ENCODE measurements at regions not wholly inside any gene's neighbourhood (a gene's known extent, or its start where the extent isn't known, plus 50 kb on each side); places are given as distances from the start of the nearest gene placed in this dataset.

GRCh38 chr17:83151442-83152226 lies 72.2 kb downstream of the METRNL start:
- H3K27me3 Mint-ChIP-seq (ENCODE audit: low read depth, poor library complexity): peaks cover 19% of the 10 kb centered on the region
- peak overlapping the region; percentile 62 for H3K4me3 Mint-ChIP-seq
- peaks cover 50% of the 10 kb centered on the region for H3K4me1 Mint-ChIP-seq
- TF ChIP-seq, protein P1, sequence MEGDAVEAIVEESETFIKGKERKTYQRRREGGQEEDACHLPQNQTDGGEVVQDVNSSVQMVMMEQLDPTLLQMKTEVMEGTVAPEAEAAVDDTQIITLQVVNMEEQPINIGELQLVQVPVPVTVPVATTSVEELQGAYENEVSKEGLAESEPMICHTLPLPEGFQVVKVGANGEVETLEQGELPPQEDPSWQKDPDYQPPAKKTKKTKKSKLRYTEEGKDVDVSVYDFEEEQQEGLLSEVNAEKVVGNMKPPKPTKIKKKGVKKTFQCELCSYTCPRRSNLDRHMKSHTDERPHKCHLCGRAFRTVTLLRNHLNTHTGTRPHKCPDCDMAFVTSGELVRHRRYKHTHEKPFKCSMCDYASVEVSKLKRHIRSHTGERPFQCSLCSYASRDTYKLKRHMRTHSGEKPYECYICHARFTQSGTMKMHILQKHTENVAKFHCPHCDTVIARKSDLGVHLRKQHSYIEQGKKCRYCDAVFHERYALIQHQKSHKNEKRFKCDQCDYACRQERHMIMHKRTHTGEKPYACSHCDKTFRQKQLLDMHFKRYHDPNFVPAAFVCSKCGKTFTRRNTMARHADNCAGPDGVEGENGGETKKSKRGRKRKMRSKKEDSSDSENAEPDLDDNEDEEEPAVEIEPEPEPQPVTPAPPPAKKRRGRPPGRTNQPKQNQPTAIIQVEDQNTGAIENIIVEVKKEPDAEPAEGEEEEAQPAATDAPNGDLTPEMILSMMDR (IDR thresholded peaks at IDR 0.05): no peak
- no peak for DNase-seq
- peaks cover 3% of the 10 kb centered on the region for H3K9me3 Mint-ChIP-seq
- H3K27ac Mint-ChIP-seq: no peak overlapping the region
- no peaks in the 10 kb centered on the region for H3K36me3 Mint-ChIP-seq (ENCODE audit: low read depth)

- H3K9me3 Mint-ChIP-seq: no peaks in the 10 kb centered on the region
- peaks cover 13% of the 10 kb centered on the region for H3K27me3 Mint-ChIP-seq (ENCODE audit: low read depth, poor library complexity)
- H3K4me3 Mint-ChIP-seq: no peak overlapping the region
- no peak overlapping the region for H3K27ac Mint-ChIP-seq
- H3K36me3 Mint-ChIP-seq (ENCODE audit: low read depth): no peaks in the 10 kb centered on the region
- TF ChIP-seq, protein P1 (IDR thresholded peaks at IDR 0.05): no peak
- no peak for DNase-seq
- peaks cover 51% of the 10 kb centered on the region for H3K4me1 Mint-ChIP-seq
Observed at GRCh38 chr17:83152227-83152744, 72.9 kb downstream of the METRNL start.

DNA sequence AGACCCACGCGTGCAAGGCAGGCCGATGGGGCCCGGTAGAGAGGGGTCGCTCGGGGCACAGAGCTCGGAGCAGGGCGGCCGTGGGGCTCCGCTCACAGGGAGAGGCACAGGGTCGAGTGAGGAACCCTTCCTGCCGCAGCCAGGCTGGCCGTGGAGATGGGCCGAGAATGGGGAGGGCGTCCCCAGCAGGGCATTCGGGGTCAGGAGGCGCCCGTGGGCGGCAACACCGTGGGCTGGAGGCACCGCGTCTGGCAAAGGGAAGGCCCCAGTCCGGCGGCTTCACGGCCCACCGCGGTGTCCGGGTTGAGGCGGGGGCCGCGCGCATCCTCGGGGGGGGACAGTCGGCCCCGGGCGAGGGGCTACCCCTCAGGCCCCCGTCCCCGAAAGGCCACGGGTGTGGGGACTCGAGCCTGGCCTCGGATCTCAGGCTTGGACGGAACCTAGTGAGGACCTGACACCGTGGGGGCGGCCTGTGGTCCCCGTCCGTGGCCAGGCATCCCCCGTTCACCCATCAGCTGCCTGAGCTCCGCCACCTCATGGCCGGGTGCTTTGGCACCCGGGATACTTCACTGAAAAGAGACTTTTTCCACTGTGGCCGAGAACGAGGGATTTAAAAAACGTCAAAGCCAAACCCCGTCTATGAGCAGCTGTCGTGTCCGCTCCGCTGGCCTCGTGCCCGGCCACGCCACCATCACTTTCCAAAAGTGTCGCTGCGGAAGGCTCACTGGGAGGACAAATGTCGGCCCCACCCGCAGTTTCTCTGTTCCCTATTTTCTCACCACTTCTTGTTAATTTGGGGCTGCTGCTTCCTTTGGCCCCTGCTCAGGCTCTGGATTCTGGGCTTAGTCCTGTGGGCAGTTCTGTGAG lies 73.6 kb downstream of the METRNL start:
- Mint-ChIP-seq H3K4me1 (peaks cover 51% of the 10 kb centered on the region), H3K4me3 (peak overlapping the region; percentile 40), H3K9me3 (no peaks in the 10 kb centered on the region), H3K27me3 (ENCODE audit: low read depth, poor library complexity) (peaks cover 13% of the 10 kb centered on the region), H3K36me3 (ENCODE audit: low read depth) (no peaks in the 10 kb centered on the region), H3K27ac (no peak overlapping the region)
- no peak for DNase-seq
- TF ChIP-seq, protein P1 (IDR thresholded peaks at IDR 0.05): no peak

DNA sequence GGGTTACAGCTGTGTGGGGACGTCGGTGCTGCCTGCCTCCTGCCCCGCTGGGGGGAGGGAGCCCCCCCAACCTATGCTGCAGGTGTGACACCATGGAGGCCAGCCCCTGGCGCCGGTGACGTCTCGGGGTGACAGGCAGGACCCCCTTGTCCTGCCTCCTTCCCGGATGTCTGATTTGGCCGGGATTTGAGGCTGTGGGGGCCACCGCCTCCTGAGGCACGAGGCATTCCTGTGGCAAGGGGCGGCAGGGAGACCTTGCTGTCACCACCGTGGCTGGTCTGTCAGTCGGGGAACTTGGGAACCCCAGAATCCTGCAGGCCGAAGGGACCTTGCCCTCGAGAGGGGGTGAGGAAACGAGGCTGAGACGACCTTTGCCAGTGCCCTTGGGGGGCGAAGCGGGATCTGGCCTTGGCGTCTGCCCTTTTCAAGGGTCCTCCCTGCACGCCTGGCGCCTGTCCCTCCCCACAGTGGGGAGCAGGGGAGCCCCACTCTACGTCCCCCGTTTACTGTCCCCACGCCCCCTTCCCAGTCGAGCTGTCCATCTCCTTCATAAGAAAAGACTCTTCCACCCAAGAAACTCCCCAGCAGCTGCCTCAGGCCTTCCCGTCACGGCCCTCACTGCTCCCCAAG lies 74.4 kb downstream of the METRNL start:
- Mint-ChIP-seq H3K36me3 (ENCODE audit: low read depth) (no peaks in the 10 kb centered on the region), H3K9me3 (no peaks in the 10 kb centered on the region), H3K27ac (no peak overlapping the region)

GRCh38 chr17:83154311-83155127 lies 75.1 kb downstream of the METRNL start:
- H3K36me3 Mint-ChIP-seq (ENCODE audit: low read depth): no peaks in the 10 kb centered on the region
- H3K27me3 Mint-ChIP-seq (ENCODE audit: low read depth, poor library complexity): peaks cover 21% of the 10 kb centered on the region
- DNase-seq: no peak
- no peaks in the 10 kb centered on the region for H3K9me3 Mint-ChIP-seq
- no peak overlapping the region for H3K4me3 Mint-ChIP-seq
- peaks cover 51% of the 10 kb centered on the region for H3K4me1 Mint-ChIP-seq
- H3K27ac Mint-ChIP-seq: peak overlapping the region; percentile 59
- TF ChIP-seq, protein P1 (IDR thresholded peaks at IDR 0.05): no peak

More for the DNA sequence above, 74.4 kb downstream of the METRNL start:
- DNase-seq: no peak
- TF ChIP-seq, protein P1 (IDR thresholded peaks at IDR 0.05): no peak
- Mint-ChIP-seq H3K4me3 (no peak overlapping the region), H3K4me1 (peaks cover 51% of the 10 kb centered on the region), H3K27me3 (ENCODE audit: low read depth, poor library complexity) (peaks cover 15% of the 10 kb centered on the region)
